Adrenal gland (tissue), 5 donors: ENCODE measurements at regions not wholly inside any gene's neighbourhood (a gene's known extent, or its start where the extent isn't known, plus 50 kb on each side); places are given as distances from the start of the nearest gene placed in this dataset.

Source experiments
- CTCF ChIP-seq, 6 experiments: fragments of 450-650 bp in 4 of 6; fragments of 200-600 bp in 2 of 6; sonication (generic) in 1 of 6; IDR thresholded peaks; 1 replicate in 5 of 6; 2 replicates in 1 of 6; pipeline versions ENCODE4 v1.5.1 to v1.8.0; 2016 to 2021; ENCODE audit warnings: antibody characterized with exemption in 6 of 6, mild to moderate bottlenecking in 2 of 6, moderate library complexity in 1 of 6
- POLR2A ChIP-seq, 2 donors: fragments of 450-650 bp; IDR thresholded peaks; one replicate each; pipeline ENCODE4 v1.6.1; 2017; ENCODE audit warnings: antibody characterized with exemption in 2 of 2, mild to moderate bottlenecking in 2 of 2, moderate library complexity in 1 of 2
- donor health status: DM: no; HTN: no; CAD: no.

DNA sequence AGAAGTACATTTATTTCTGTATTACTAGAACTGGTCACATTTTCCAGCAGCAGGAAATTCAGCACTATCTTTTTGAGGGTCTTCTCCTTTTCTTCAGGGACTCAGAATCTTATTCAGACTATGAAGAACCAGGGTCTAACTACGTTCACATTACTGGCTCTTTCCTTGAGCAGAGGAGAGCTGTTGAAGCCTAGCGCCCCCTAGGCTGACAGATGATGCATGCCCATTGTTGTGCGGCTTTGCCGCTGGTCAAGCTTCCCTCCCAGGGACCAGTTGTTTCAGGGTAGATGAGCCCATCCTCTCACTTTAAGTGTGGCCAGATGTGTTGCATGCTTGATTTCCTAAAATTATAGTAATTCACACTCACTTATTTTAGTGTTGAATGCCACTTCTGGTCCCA is 168.2 kb upstream of the PDGFD start:
- TF ChIP-seq CTCF (IDR thresholded peaks at IDR 0.05) (peak in 1 of 6 experiments; percentile 44), POLR2A (IDR thresholded peaks at IDR 0.05) (no peak)
